Stomach (tissue), 8 donors: ENCODE measurements at regions not wholly inside any gene's neighbourhood (a gene's known extent, or its start where the extent isn't known, plus 50 kb on each side); places are given as distances from the start of the nearest gene placed in this dataset.

Experiments used
- DNase-seq, 2 donors: peaks; one replicate each; pipeline versions ENCODE4 v3.0.0 to v3.0.0-alpha.2; 2013 to 2019
- H3K27ac ChIP-seq, 5 donors: fragments of 200-600 bp in 4 of 5; sonication (generic) in 4 of 5; one replicate each; pipeline ENCODE4 v1.5.1; 2013 to 2019; ENCODE audit warnings: mild to moderate bottlenecking in 1 of 5, moderate library complexity in 1 of 5
- H3K27me3 ChIP-seq, 3 donors: fragments of 200-600 bp; sonication (generic); one replicate each; pipeline ENCODE4 v1.5.1; 2017 to 2019; ENCODE audit warnings: mixed run types in 1 of 3
- H3K36me3 ChIP-seq, 4 donors: fragments of 200-600 bp; sonication (generic); 1 replicate in 3 of 4; 2 replicates in 1 of 4; pipeline ENCODE4 v1.5.1; 2016 to 2019
- H3K4me1 ChIP-seq, 4 donors: fragments of 200-600 bp; sonication (generic); one replicate each; pipeline ENCODE4 v1.5.1; 2016 to 2019
- H3K4me3 ChIP-seq, 4 donors: fragments of 200-600 bp; sonication (generic) in 3 of 4; one replicate each; pipeline ENCODE4 v1.5.1; 2016 to 2019; ENCODE audit warnings: mild to moderate bottlenecking in 1 of 4
- H3K9me3 ChIP-seq, 4 donors: fragments of 200-600 bp; sonication (generic); one replicate each; pipeline ENCODE4 v1.5.1; 2016 to 2019
- CTCF ChIP-seq, 7 experiments: fragments of 450-650 bp in 4 of 7; fragments of 200-600 bp in 3 of 7; sonication (generic) in 3 of 7; IDR thresholded peaks; one replicate each; pipeline ENCODE4 v1.5.1; 2016 to 2019; ENCODE audit warnings: antibody characterized with exemption in 7 of 7, control low read depth in 2 of 7, mild to moderate bottlenecking in 1 of 7
- EP300 ChIP-seq: sonication (generic); formaldehyde crosslinking; IDR thresholded peaks from one replicate; pipeline ENCODE4 v1.6.1; 2017; ENCODE audit warnings: antibody characterized with exemption
- POLR2A ChIP-seq, 4 donors: fragments of 450-650 bp; IDR thresholded peaks; one replicate each; pipeline ENCODE4 v1.6.1; 2016; ENCODE audit warnings: antibody characterized with exemption in 4 of 4, control low read depth in 2 of 4, mild to moderate bottlenecking in 1 of 4, moderate library complexity in 1 of 4
- POLR2AphosphoS5 ChIP-seq, 3 donors: sonication (generic); formaldehyde crosslinking; IDR thresholded peaks; one replicate each; pipeline ENCODE4 v1.6.1; 2016; ENCODE audit warnings: antibody characterized with exemption in 3 of 3
- WGBS, 5 donors: extraction: QIAGEN DNeasy Blood & Tissue Kit in 3 of 5; methylation state at CpG; one replicate each; pipeline versions ENCODE4 v1.1.5 to v1.1.7; 2013 to 2018; 5-methylcytosine and 5-hydroxymethylcytosine counted together
- intact Hi-C: fragments of 100-400 bp; cut with DNase I; formaldehyde crosslinking; loops from one replicate; pipeline ENCODE4 v1.15.1; 2023; ENCODE audit warnings: low total_unique reads
- donor health status: healthy with polysubstance abuse.
- donor health status: Bipolar disorder and iron deficiency.
- donor health status: healthy.

DNA sequence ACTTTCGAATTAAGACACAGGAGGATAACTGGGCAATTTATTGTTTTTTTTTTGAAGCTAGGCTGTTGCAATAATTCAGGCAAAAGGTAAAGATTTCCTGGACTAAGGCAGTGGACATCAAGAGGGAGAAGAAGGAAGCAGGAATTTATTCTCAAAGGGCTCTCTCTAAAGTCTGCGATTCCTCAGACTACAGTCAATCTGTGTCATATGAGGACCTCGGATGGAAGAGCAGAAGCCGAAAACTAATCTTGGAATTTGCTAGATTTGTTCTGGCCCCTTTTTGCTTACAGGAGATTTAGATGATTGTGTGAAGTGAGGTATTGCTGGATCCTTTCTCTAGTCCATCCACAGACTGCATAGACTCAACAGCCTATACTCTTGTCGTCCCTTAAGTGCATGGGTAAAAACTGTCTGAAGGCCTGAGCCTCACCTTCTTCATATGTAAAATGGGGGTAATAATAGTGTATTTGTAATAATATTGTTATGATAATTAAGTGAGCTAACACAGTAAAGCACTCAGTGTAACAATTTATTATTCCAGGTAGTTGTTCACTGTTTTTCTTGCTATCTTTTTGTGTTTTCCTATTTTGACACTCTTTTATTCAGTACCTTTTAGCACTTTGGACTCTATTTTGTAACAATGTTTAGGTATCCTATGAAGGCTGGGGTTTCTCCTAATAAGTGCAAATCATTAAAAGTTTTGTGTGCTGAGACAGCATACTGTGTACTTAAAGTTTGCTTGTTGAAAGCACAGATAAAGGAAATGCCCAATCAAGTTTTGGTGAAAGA is 54.2 kb upstream of the NT5C1B start:
- WGBS, 5 donors, result 76 to 95% (median 88%) methylated on average over 5 of the region's 5 CpGs
- no peaks in the 10 kb centered on the region for H3K27me3 ChIP-seq
- no peaks in the 10 kb centered on the region for H3K9me3 ChIP-seq
- H3K4me1 ChIP-seq, result no peaks in the 10 kb centered on the region
- H3K27ac ChIP-seq, result no peak overlapping the region
- H3K4me3 ChIP-seq, result no peak overlapping the region
- DNase-seq, result no peak
- intact Hi-C loops, result no loop called here
- no peaks in the 10 kb centered on the region for H3K36me3 ChIP-seq
- TF ChIP-seq POLR2A (IDR thresholded peaks at IDR 0.05) (no peak), EP300 (no peak), POLR2AphosphoS5 (IDR thresholded peaks at IDR 0.05) (no peak), CTCF (IDR thresholded peaks at IDR 0.05) (no peak)

GRCh38 chr2:18641823-18642222 is 52.5 kb upstream of the NT5C1B start:
- TF ChIP-seq EP300 (no peak), CTCF (IDR thresholded peaks at IDR 0.05) (no peak), POLR2AphosphoS5 (IDR thresholded peaks at IDR 0.05) (no peak), POLR2A (IDR thresholded peaks at IDR 0.05) (no peak)
- peaks cover 0 to 7% (median 0%) of the 10 kb centered on the region in 4 donors for H3K9me3 ChIP-seq

DNA sequence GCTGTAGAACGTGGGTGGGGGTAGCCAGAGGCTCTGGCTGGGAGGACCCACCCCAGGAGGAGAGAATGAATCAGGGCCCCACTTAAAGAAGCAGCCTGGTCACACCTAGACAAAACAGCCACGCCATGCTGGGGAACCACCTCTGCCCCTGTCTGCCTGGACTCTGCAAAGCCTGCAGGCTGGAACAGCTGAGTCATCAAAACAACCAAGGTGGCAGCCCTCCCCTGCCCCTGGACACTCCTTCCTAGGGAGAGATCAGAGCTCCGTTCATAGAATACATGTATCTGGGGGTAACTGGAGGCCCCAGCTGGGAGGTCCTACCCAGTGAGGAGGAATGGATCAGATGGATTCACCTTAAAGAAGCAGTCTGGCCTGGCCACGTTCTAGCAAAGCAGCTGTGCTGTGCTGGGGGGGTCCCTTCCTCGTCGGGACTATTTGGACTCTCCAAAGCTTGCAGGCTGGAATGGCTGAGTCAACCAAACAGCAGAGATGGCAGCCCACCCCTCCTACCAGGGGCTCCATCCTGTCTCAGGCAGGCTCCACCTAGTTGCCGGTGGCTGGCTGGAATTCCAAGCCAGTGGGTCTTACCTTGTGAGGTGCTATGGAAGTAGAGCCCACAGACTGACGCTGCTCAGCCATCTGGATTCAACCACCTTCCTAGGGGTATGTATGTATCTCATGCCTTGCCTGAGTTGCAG is 50.5 kb upstream of the NT5C1B start:
- intact Hi-C loops, result no loop called here
- WGBS, 5 donors, result 84 to 90% (median 85%) methylated on average over 7 to 8 of the region's 8 CpGs

More at GRCh38 chr2:18641823-18642222, 52.5 kb upstream of the NT5C1B start:
- DNase-seq, result no peak
- no peaks in the 10 kb centered on the region for H3K27me3 ChIP-seq
- intact Hi-C loops, result no loop called here
- H3K4me3 ChIP-seq, result no peak overlapping the region
- no peaks in the 10 kb centered on the region for H3K36me3 ChIP-seq
- H3K4me1 ChIP-seq, result no peaks in the 10 kb centered on the region
- no peak overlapping the region for H3K27ac ChIP-seq

More for the DNA sequence above, 50.5 kb upstream of the NT5C1B start:
- Histone ChIP-seq H3K9me3 (peaks cover 0 to 17% (median 0%) of the 10 kb centered on the region in 4 donors), H3K27ac (no peak overlapping the region), H3K4me1 (no peaks in the 10 kb centered on the region), H3K4me3 (no peak overlapping the region), H3K27me3 (no peaks in the 10 kb centered on the region), H3K36me3 (no peaks in the 10 kb centered on the region)
- DNase-seq, result no peak
- TF ChIP-seq EP300, result no peak
- TF ChIP-seq POLR2A (IDR thresholded peaks at IDR 0.05), result no peak
- no peak for TF ChIP-seq CTCF (IDR thresholded peaks at IDR 0.05)
- TF ChIP-seq POLR2AphosphoS5 (IDR thresholded peaks at IDR 0.05), result no peak
